PFSK-1 (cell line): ENCODE measurements at regions not wholly inside any gene's neighbourhood (a gene's known extent, or its start where the extent isn't known, plus 50 kb on each side); places are given as distances from the start of the nearest gene placed in this dataset.

ENCODE experiments used
- FOXP2 ChIP-seq: optimal IDR thresholded peaks from 2 replicates; pipeline ENCODE3; 2011; ENCODE audit warnings: borderline replicate concordance, control low read depth, inconsistent platforms; ENCODE audit not compliant: insufficient read depth; ENCODE audit errors: extremely low read length, extremely low read depth
- POLR2AphosphoS5 ChIP-seq: IDR thresholded peaks from 2 replicates; pipeline ENCODE4 v1.6.1; 2012; ENCODE audit warnings: low read depth, mild to moderate bottlenecking, control low read depth, low read length, moderate library complexity
- SIN3A ChIP-seq: IDR thresholded peaks from 2 replicates; pipeline ENCODE4 v1.6.1; 2012; ENCODE audit warnings: mild to moderate bottlenecking, low read length, moderate library complexity, borderline replicate concordance; ENCODE audit not compliant: insufficient read depth
- TAF1 ChIP-seq: IDR thresholded peaks from 2 replicates; pipeline ENCODE4 v1.6.1; 2012; ENCODE audit warnings: low read length, control low read depth, borderline replicate concordance; ENCODE audit not compliant: insufficient read depth
- TF ChIP-seq, protein P1 (sequence below), 2 experiments: IDR thresholded peaks; 2 replicates each; pipeline versions ENCODE4 v1.6.1 to v1.8.0; 2011 to 2012; ENCODE audit warnings: low read depth in 2 of 2, low read length in 2 of 2, control low read depth in 1 of 2, inconsistent platforms in 1 of 2, mild to moderate bottlenecking in 1 of 2, moderate library complexity in 1 of 2; ENCODE audit not compliant: insufficient read depth in 1 of 2

- no peak for TF ChIP-seq TAF1
- no peak for TF ChIP-seq FOXP2
- TF ChIP-seq POLR2AphosphoS5: no peak
- TF ChIP-seq, protein P1, sequence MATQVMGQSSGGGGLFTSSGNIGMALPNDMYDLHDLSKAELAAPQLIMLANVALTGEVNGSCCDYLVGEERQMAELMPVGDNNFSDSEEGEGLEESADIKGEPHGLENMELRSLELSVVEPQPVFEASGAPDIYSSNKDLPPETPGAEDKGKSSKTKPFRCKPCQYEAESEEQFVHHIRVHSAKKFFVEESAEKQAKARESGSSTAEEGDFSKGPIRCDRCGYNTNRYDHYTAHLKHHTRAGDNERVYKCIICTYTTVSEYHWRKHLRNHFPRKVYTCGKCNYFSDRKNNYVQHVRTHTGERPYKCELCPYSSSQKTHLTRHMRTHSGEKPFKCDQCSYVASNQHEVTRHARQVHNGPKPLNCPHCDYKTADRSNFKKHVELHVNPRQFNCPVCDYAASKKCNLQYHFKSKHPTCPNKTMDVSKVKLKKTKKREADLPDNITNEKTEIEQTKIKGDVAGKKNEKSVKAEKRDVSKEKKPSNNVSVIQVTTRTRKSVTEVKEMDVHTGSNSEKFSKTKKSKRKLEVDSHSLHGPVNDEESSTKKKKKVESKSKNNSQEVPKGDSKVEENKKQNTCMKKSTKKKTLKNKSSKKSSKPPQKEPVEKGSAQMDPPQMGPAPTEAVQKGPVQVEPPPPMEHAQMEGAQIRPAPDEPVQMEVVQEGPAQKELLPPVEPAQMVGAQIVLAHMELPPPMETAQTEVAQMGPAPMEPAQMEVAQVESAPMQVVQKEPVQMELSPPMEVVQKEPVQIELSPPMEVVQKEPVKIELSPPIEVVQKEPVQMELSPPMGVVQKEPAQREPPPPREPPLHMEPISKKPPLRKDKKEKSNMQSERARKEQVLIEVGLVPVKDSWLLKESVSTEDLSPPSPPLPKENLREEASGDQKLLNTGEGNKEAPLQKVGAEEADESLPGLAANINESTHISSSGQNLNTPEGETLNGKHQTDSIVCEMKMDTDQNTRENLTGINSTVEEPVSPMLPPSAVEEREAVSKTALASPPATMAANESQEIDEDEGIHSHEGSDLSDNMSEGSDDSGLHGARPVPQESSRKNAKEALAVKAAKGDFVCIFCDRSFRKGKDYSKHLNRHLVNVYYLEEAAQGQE (IDR thresholded peaks at IDR 0.05; ENCODE audit: insufficient read depth in 1 of 2, low read depth in 2 of 2, low read length in 2 of 2): no peak
- no peak for TF ChIP-seq SIN3A
Measured at GRCh38 chr3:152921351-152921750, 86.4 kb downstream of the P2RY1 start.

GRCh38 chr3:152922554-152922953 is 87.6 kb downstream of the P2RY1 start:
- TF ChIP-seq, protein P1 (IDR thresholded peaks at IDR 0.05; ENCODE audit: insufficient read depth in 1 of 2, low read depth in 2 of 2, low read length in 2 of 2): no peak
- TF ChIP-seq FOXP2 (no peak), TAF1 (no peak), SIN3A (no peak), POLR2AphosphoS5 (no peak)

GRCh38 chr3:152927131-152927530 is 92.2 kb downstream of the P2RY1 start:
- TF ChIP-seq POLR2AphosphoS5: no peak
- no peak for TF ChIP-seq TAF1
- no peak for TF ChIP-seq SIN3A
- no peak for TF ChIP-seq FOXP2
- TF ChIP-seq, protein P1 (IDR thresholded peaks at IDR 0.05; ENCODE audit: insufficient read depth in 1 of 2, low read depth in 2 of 2, low read length in 2 of 2): no peak

- TF ChIP-seq POLR2AphosphoS5: no peak
- TF ChIP-seq SIN3A: no peak
- TF ChIP-seq FOXP2: no peak
- TF ChIP-seq TAF1: no peak
- TF ChIP-seq, protein P1 (IDR thresholded peaks at IDR 0.05; ENCODE audit: insufficient read depth in 1 of 2, low read depth in 2 of 2, low read length in 2 of 2): no peak
Measured at GRCh38 chr3:152930516-152930915, 95.6 kb downstream of the P2RY1 start.

DNA sequence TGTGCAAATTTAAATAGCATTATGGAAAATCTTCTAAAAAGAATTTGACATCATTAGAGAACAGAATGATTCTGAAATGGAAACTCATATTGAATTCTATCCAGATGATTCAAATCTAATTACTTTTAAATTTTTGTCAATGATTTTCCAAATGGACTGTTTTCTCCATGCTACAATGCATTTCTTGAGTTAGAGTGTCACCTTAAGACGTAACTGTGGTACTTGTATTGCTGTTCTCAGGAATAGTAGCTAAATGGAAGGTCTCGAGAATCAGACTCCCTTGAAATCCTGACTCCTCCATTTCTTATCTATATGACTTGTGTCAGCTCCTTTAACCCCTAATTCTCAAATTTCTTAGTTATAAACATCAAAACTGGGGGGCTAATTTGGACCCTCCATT is 102.3 kb downstream of the P2RY1 start:
- no peak for TF ChIP-seq FOXP2
